Activated CD8-positive, alpha-beta memory T cell treated with anti-CD3 and anti-CD28 coated beads for 36 hours (primary cell): ENCODE measurements at regions not wholly inside any gene's neighbourhood (a gene's known extent, or its start where the extent isn't known, plus 50 kb on each side); places are given as distances from the start of the nearest gene placed in this dataset.

Experiments used
- CTCF ChIA-PET: fragments of 350-600 bp; sonication (Branson Sonifier 250); formaldehyde crosslinking; loops from one replicate; lab custom pipeline; 2021; ENCODE audit warnings: antibody characterized with exemption; lab: Charles Lee
- POLR2A ChIA-PET: fragments of 350-600 bp; sonication (Branson Sonifier 250); formaldehyde crosslinking; loops from one replicate; lab custom pipeline; 2021; ENCODE audit warnings: antibody characterized with exemption; lab: Charles Lee

- ChIA-PET CTCF (no interaction called here), POLR2A (no interaction called here)
Observed at GRCh38 chr6:73923905-73924485, 228.0 kb downstream of the CD109 start.

GRCh38 chr6:73903155-73903554 is 207.2 kb downstream of the CD109 start:
- CTCF ChIA-PET = no interaction called here
- POLR2A ChIA-PET = no interaction called here

DNA sequence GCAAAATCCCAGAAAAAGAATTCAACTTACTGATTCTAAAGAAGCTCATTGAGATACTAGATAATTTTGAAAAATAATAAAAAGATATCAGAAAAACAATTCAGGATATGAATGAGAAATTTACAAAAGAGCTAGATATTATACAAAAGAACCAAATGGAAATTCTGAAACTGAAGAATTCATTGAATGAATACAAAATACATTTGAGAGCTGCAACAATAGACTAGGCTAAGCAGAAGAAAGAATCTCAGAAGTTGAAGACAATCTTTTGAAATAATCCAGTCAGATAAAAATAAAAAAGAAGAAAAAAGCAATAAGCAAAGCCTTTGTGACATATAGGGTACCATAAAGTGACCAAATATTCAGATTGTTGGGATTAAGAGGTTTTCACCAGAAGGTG is 206.0 kb downstream of the CD109 start:
- ChIA-PET POLR2A (no interaction called here), CTCF (no interaction called here)

DNA sequence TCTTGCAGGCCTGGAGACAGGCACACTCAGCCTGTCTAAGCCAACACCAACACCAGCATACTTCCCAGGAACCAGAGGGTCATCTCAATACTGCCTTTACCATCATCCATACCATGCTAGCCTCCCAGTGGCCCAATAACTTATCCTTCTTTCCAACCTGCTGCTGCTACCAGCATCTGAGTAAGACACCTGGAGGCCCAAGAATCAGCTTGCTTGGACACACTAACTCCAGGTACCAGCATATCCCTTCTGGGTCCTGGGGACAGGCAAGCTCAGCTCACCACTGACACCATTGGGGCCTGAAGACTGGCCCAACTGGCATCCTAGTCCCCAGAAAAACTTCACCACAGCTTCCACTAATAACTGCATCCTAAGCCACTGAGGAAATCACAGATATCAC is 205.3 kb downstream of the CD109 start:
- CTCF ChIA-PET = no interaction called here

DNA sequence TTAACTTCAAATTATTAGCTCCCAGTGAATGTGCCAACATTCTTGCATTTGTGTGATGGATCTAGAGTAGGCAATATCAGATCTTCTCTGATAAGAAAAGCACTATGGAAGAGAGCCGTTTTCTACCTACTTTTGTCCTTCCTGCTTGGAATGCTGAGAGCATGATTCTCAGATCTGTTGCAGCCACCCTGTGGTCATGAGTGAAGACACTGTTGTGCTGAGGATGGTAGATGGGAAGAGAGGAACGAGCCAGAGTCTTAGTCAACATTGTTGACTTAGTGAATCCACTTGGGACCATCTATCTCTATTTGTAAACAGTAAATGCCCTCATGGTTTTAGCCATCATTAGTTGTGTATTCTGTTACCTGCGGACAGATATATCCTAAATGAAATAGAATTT is 202.6 kb downstream of the CD109 start:
- POLR2A ChIA-PET = no interaction called here
- CTCF ChIA-PET = no interaction called here

More for the DNA sequence above, 205.3 kb downstream of the CD109 start:
- POLR2A ChIA-PET = no interaction called here

- CTCF ChIA-PET = no interaction called here
- POLR2A ChIA-PET = no interaction called here
Observed at GRCh38 chr6:73893696-73894095, 197.7 kb downstream of the CD109 start.

DNA sequence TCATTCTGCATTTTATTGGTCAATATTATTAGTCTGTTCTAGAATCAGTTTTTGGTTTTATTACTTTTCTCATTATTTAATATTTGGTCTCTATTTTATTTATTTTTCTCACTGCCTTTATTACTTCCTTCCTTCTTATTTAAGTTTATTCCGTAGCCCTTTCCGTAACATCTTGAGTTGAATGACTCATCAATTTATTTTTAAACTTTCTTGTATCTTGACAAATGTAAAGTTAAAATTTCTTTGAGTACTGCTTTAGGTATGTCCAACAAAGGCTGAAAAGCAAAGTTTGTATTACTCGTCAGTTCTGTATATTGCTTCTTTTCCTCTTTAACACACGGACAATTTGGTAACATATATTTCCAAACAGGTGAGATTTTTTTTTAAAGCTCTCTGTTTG is 192.0 kb downstream of the CD109 start:
- ChIA-PET CTCF (no interaction called here), POLR2A (no interaction called here)

DNA sequence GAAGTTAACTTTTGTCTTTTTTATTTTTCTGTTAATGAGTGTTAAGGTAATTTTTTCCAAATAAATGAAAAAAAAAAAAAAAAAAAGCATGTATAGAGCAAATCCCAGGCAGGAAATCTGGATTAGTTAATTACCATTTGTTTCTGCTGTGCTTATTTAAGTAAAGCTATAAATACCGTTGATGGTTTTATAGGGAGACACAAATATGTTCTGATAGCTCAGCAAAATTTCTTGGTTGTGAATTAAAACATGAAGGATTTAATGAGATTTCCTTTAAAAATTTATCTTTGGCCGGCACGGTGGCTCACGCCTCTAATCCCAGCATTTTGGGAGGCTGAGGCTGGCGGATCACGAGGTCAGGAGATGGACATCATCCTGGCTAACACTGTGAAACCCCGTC is 189.4 kb downstream of the CD109 start:
- ChIA-PET POLR2A (no interaction called here), CTCF (no interaction called here)

GRCh38 chr6:73884540-73884939 is 188.5 kb downstream of the CD109 start:
- POLR2A ChIA-PET = no interaction called here
- CTCF ChIA-PET = no interaction called here

GRCh38 chr6:73879501-73880293 is 183.7 kb downstream of the CD109 start:
- POLR2A ChIA-PET = no interaction called here
- CTCF ChIA-PET = no interaction called here

DNA sequence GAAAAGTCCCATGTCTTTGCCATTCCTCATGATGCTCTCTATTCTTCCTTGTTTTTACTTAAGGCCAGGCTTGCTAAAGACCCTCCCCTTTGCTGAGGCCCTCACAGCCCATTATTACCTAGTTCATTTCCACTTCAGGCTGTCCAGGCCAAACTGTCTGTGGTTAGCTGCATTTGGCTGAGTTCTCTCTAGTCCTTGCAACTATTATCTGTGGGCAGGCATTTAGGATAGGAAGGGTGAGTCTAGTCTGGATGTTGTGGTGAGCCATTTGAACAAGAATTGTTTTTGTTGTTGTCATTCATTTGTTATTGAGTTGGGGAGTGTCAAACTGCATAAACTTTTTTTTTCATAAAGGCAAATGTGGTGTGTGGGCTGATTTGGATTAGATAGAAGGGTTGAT is 182.4 kb downstream of the CD109 start:
- ChIA-PET POLR2A (no interaction called here), CTCF (no interaction called here)
